Smooth muscle cell (in vitro differentiated cells): ENCODE measurements at regions not wholly inside any gene's neighbourhood (a gene's known extent, or its start where the extent isn't known, plus 50 kb on each side); places are given as distances from the start of the nearest gene placed in this dataset.
"Not testable (repeated sequence)": the region's sequence is repeated elsewhere in the genome, so short reads cannot be mapped to it uniquely, and the experiment has no call there.

ENCODE experiments used
- DNase-seq: peaks from one replicate; lab custom pipeline; 2025; ENCODE audit not compliant: unreplicated experiment; lab: John Stamatoyannopoulos, UW
- H2AFZ ChIP-seq: fragments of 200-600 bp; sonication (generic); 2 replicates; pipeline ENCODE4 v1.6.0; 2016; ENCODE audit warnings: antibody characterized with exemption, low read depth, mild to moderate bottlenecking
- H3F3A ChIP-seq: fragments of 200-600 bp; sonication (generic); 2 replicates; pipeline ENCODE4 v1.6.0; 2017; ENCODE audit warnings: antibody characterized with exemption, low read depth
- H3K27ac ChIP-seq: fragments of 200-600 bp; sonication (generic); 2 replicates; pipeline ENCODE4 v1.5.1; 2016; ENCODE audit warnings: low read depth, mild to moderate bottlenecking
- H3K27me3 ChIP-seq: fragments of 200-600 bp; sonication (generic); 2 replicates; pipeline ENCODE4 v1.6.1; 2016; ENCODE audit warnings: low read depth, mild to moderate bottlenecking
- H3K36me3 ChIP-seq: fragments of 200-600 bp; sonication (generic); 2 replicates; pipeline ENCODE4 v1.5.1; 2016; ENCODE audit warnings: low read depth
- H3K4me1 ChIP-seq: fragments of 200-600 bp; sonication (generic); 2 replicates; pipeline ENCODE4 v1.5.1; 2016; ENCODE audit warnings: low read depth
- H3K4me2 ChIP-seq: fragments of 200-600 bp; sonication (generic); 2 replicates; pipeline ENCODE4 v1.6.0; 2016; ENCODE audit warnings: mild to moderate bottlenecking
- H3K4me3 ChIP-seq: fragments of 200-600 bp; sonication (generic); 2 replicates; pipeline ENCODE4 v1.5.1; 2016; ENCODE audit warnings: mild to moderate bottlenecking
- H3K79me2 ChIP-seq: fragments of 200-600 bp; sonication (generic); 2 replicates; pipeline ENCODE4 v1.6.0; 2016; ENCODE audit warnings: low read depth, mild to moderate bottlenecking
- H3K9ac ChIP-seq: fragments of 200-600 bp; sonication (generic); 2 replicates; pipeline ENCODE4 v1.6.0; 2016; ENCODE audit warnings: low read depth
- H3K9me3 ChIP-seq: fragments of 200-600 bp; sonication (generic); replicated peaks from 2 replicates; pipeline ENCODE4 v1.5.1; 2016; ENCODE audit warnings: low read depth
- H4K20me1 ChIP-seq: fragments of 200-600 bp; sonication (generic); 2 replicates; pipeline ENCODE4 v1.6.0; 2016; ENCODE audit warnings: low read depth
- CTCF ChIP-seq: fragments of 200-600 bp; sonication (generic); IDR thresholded peaks from 2 replicates; pipeline ENCODE4 v1.5.1; 2017; ENCODE audit warnings: borderline replicate concordance, mild to moderate bottlenecking, antibody characterized with exemption; ENCODE audit not compliant: insufficient read depth, poor library complexity, severe bottlenecking
- WGBS: methylation state at CpG from one replicate; pipeline ENCODE4 v1.1.7; 2016; ENCODE audit warnings: low lambda C conversion rate; 5-methylcytosine and 5-hydroxymethylcytosine counted together

GRCh38 chr13:85982102-85982501 is 182.9 kb upstream of the SLITRK6 start:
- H3K27ac ChIP-seq, result no peak overlapping the region
- H3K9me3 ChIP-seq, result no peaks in the 10 kb centered on the region
- H3K27me3 ChIP-seq, result no peaks in the 10 kb centered on the region
- H3K4me3 ChIP-seq, result no peak overlapping the region
- no peaks in the 10 kb centered on the region for H3K36me3 ChIP-seq
- no peak overlapping the region for H3K4me2 ChIP-seq
- no peaks in the 10 kb centered on the region for H4K20me1 ChIP-seq
- H3K9ac ChIP-seq, result no peak overlapping the region
- no peak for TF ChIP-seq CTCF
- H3K4me1 ChIP-seq, result no peaks in the 10 kb centered on the region
- no peaks in the 10 kb centered on the region for H3K79me2 ChIP-seq
- 75% methylated on average over 3 of the region's 3 CpGs for WGBS
- no peak for DNase-seq
- no peak overlapping the region for H2AFZ ChIP-seq
- no peaks in the 10 kb centered on the region for H3F3A ChIP-seq

- not testable (repeated sequence) for H3K27me3 ChIP-seq, H3F3A ChIP-seq, H3K9me3 ChIP-seq, DNase-seq, H3K4me2 ChIP-seq, H3K4me3 ChIP-seq, H3K36me3 ChIP-seq, H3K27ac ChIP-seq, H3K4me1 ChIP-seq, H3K9ac ChIP-seq, H3K79me2 ChIP-seq, H4K20me1 ChIP-seq, H2AFZ ChIP-seq
- 98% methylated on average over 1 of the region's 1 CpG for WGBS
Observed at GRCh38 chr13:85980447-85980846, 181.2 kb upstream of the SLITRK6 start.

- Histone ChIP-seq H2AFZ (no peak overlapping the region), H3K4me3 (no peak overlapping the region), H3K4me1 (no peaks in the 10 kb centered on the region), H3K27ac (no peak overlapping the region), H4K20me1 (no peaks in the 10 kb centered on the region), H3K79me2 (no peaks in the 10 kb centered on the region), H3F3A (no peaks in the 10 kb centered on the region), H3K4me2 (no peak overlapping the region), H3K36me3 (no peaks in the 10 kb centered on the region), H3K9me3 (no peaks in the 10 kb centered on the region), H3K9ac (no peak overlapping the region), H3K27me3 (no peaks in the 10 kb centered on the region)
- DNase-seq, result no peak
- no peak for TF ChIP-seq CTCF
- WGBS, result 70% methylated on average over 4 of the region's 4 CpGs
Observed at GRCh38 chr13:85976242-85976641, 177.0 kb upstream of the SLITRK6 start.

- no peak overlapping the region for H3K27ac ChIP-seq
- H3K4me1 ChIP-seq, result no peaks in the 10 kb centered on the region
- H3K9ac ChIP-seq, result no peak overlapping the region
- no peak for TF ChIP-seq CTCF
- no peaks in the 10 kb centered on the region for H4K20me1 ChIP-seq
- H3K4me3 ChIP-seq, result no peak overlapping the region
- no peaks in the 10 kb centered on the region for H3K36me3 ChIP-seq
- no peaks in the 10 kb centered on the region for H3K9me3 ChIP-seq
- 72% methylated on average over 4 of the region's 4 CpGs for WGBS
- H2AFZ ChIP-seq, result no peak overlapping the region
- no peak for DNase-seq
- no peaks in the 10 kb centered on the region for H3K27me3 ChIP-seq
- H3K4me2 ChIP-seq, result no peak overlapping the region
- no peaks in the 10 kb centered on the region for H3F3A ChIP-seq
- no peaks in the 10 kb centered on the region for H3K79me2 ChIP-seq
Observed at GRCh38 chr13:85974608-85975366, 175.6 kb upstream of the SLITRK6 start.
